ENCODE measurements at regions not wholly inside any gene's neighbourhood (a gene's known extent, or its start where the extent isn't known, plus 50 kb on each side); places are given as distances from the start of the nearest gene placed in this dataset.

DNA sequence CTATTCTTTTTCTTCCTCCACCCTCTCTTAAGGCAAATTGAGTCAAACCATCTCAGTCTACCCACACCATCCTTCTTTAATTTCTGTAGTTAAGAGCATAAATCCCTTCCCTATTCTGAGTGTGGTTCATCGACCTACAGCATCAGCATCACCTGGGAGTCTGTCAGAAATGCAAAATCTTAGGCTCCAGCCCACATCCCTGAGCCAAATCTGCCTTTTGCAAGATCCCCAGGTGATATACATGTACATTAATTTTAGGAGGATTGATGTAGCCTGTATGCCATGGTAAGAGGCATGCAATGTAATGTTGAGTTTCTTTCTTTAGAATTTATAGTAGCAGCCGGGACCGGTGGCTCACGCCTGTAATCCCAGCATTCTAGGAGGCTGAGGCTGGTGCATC is 151.7 kb upstream of the TNP1 start:
- H3K9me3 ChIP-seq: no peaks in the 10 kb centered on the region
- DNase-seq: no peak
- H3K36me3 ChIP-seq (ENCODE audit: low read depth, missing control alignments): no peaks in the 10 kb centered on the region
- no peak overlapping the region for H3K27ac ChIP-seq
- no peaks in the 10 kb centered on the region for H3K4me1 ChIP-seq
- H3K4me3 ChIP-seq: no peak overlapping the region
- intact Hi-C loops (cut with DNase I; ENCODE audit: low total_unique reads): no loop called here
- no peaks in the 10 kb centered on the region for H3K27me3 ChIP-seq
- 93 to 94% methylated on average over 4 of the region's 4 CpGs for WGBS, 2 donors
- TF ChIP-seq POLR2A (IDR thresholded peaks at IDR 0.05): no peak
- TF ChIP-seq, protein P1, sequence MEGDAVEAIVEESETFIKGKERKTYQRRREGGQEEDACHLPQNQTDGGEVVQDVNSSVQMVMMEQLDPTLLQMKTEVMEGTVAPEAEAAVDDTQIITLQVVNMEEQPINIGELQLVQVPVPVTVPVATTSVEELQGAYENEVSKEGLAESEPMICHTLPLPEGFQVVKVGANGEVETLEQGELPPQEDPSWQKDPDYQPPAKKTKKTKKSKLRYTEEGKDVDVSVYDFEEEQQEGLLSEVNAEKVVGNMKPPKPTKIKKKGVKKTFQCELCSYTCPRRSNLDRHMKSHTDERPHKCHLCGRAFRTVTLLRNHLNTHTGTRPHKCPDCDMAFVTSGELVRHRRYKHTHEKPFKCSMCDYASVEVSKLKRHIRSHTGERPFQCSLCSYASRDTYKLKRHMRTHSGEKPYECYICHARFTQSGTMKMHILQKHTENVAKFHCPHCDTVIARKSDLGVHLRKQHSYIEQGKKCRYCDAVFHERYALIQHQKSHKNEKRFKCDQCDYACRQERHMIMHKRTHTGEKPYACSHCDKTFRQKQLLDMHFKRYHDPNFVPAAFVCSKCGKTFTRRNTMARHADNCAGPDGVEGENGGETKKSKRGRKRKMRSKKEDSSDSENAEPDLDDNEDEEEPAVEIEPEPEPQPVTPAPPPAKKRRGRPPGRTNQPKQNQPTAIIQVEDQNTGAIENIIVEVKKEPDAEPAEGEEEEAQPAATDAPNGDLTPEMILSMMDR (IDR thresholded peaks at IDR 0.05): no peak

DNA sequence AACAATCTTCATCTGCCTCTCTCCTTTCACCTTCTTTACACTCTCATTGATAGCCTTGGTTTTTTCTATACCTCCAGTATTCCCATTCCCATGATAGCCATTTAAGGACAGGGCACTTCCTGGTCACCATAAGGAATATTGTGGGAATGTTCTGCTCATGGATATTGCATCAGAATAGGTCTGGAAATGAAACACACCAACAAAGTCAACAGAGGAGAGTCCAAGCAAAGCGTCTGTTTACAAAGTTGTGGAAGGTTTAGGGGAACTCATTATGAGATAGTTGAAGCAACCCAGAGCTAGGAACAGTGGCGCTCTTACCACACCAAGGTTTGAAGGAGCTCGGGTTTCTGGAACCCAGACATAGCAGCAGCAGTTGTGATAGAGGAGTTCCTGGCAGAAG is 150.3 kb upstream of the TNP1 start:
- whole genome bisulfite sequencing, 2 donors: 90 to 95% methylated on average over 3 of the region's 3 CpGs
- TF ChIP-seq, protein P1 (IDR thresholded peaks at IDR 0.05): no peak
- TF ChIP-seq POLR2A (IDR thresholded peaks at IDR 0.05): no peak
- intact Hi-C loops (cut with DNase I; ENCODE audit: low total_unique reads): no loop called here

DNA sequence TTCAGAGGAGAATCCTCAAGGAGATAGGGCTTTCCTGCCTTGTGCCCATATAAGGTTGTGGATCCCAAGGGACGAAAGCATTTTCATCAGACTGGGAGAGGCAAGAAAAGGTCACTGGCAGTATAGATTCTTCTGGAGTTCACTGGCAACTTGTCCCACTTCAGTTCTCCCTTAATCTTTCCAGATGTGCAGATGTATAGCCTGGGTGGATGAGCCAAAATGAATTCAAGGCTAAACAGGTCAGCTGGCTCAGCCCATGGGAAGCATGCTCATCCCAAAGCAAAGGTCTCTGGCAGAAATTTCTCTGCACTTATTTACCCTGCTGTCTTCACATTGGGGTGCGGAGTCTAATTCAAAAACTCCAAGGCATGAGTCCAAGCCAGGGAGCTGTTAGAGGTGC is 148.9 kb upstream of the TNP1 start:
- H3K4me3 ChIP-seq: no peak overlapping the region
- 68 to 74% methylated on average over 2 of the region's 2 CpGs for whole genome bisulfite sequencing, 2 donors
- H3K27me3 ChIP-seq: no peaks in the 10 kb centered on the region
- no peak overlapping the region for H3K27ac ChIP-seq
- TF ChIP-seq POLR2A (IDR thresholded peaks at IDR 0.05): no peak
- TF ChIP-seq, protein P1 (IDR thresholded peaks at IDR 0.05): no peak
- intact Hi-C loops (cut with DNase I; ENCODE audit: low total_unique reads): no loop called here
- no peak for DNase-seq
- peaks cover 3% of the 10 kb centered on the region for H3K4me1 ChIP-seq
- H3K9me3 ChIP-seq: no peaks in the 10 kb centered on the region
- no peaks in the 10 kb centered on the region for H3K36me3 ChIP-seq (ENCODE audit: low read depth, missing control alignments)

More for the DNA sequence above, 150.3 kb upstream of the TNP1 start:
- Histone ChIP-seq H3K4me1 (no peaks in the 10 kb centered on the region), H3K4me3 (no peak overlapping the region), H3K36me3 (ENCODE audit: low read depth, missing control alignments) (no peaks in the 10 kb centered on the region), H3K27ac (no peak overlapping the region), H3K9me3 (no peaks in the 10 kb centered on the region), H3K27me3 (no peaks in the 10 kb centered on the region)
- no peak for DNase-seq

DNA sequence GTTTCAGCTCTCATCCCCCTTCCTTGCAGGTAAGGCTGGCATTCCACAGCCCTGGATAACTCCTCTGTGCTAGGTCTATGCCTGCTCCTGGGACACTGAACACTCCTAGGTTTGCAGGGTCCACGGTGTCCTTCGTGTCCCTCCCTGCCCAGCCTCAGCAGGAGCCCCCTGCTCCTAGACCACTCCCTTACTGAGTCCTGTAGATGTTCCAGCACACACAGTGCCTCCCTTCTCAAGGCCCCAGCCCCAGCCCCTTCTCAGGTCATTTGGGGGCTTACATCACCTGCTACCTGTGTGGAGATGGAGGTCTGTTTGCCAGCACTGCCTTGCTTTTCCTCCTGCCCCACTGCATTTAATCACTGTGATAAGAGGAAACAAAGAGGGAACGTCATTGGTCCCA is 146.4 kb upstream of the TNP1 start:
- TF ChIP-seq, protein P1 (IDR thresholded peaks at IDR 0.05): no peak
- TF ChIP-seq POLR2A (IDR thresholded peaks at IDR 0.05): no peak
- intact Hi-C loops (cut with DNase I; ENCODE audit: low total_unique reads): no loop called here
- no peak overlapping the region for H3K27ac ChIP-seq
- H3K27me3 ChIP-seq: no peaks in the 10 kb centered on the region
- H3K36me3 ChIP-seq (ENCODE audit: low read depth, missing control alignments): no peaks in the 10 kb centered on the region
- H3K9me3 ChIP-seq: no peaks in the 10 kb centered on the region
- H3K4me3 ChIP-seq: no peak overlapping the region
- WGBS, 2 donors: 97 to 100% methylated on average over 3 of the region's 3 CpGs
- H3K4me1 ChIP-seq: peaks cover 3% of the 10 kb centered on the region
- no peak for DNase-seq

DNA sequence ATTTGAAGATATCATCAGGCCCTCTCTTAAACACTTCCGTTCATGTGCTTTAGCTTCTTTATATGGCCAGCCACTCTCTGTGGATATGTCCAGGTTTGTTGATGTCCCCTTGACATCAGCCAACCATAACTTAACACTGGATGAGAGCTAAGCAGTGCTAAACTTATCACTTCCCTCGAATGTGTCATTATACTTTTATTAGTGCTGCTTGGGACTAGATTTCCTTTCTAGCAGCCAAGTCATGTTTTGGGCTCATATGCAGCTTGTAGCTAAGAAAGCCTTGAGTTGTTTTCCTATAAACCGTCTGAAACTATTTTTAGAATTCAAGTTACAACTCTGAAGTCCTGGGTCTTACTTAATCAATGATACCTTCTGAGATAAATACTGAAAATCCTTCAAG is 144.8 kb upstream of the TNP1 start:
- H3K9me3 ChIP-seq: no peaks in the 10 kb centered on the region
- H3K36me3 ChIP-seq (ENCODE audit: low read depth, missing control alignments): no peaks in the 10 kb centered on the region
- DNase-seq: no peak
- peaks cover 3% of the 10 kb centered on the region for H3K4me1 ChIP-seq
- intact Hi-C loops (cut with DNase I; ENCODE audit: low total_unique reads): no loop called here
- 49 to 55% methylated on average over 3 of the region's 3 CpGs for WGBS, 2 donors
- no peaks in the 10 kb centered on the region for H3K27me3 ChIP-seq
- no peak overlapping the region for H3K4me3 ChIP-seq
- H3K27ac ChIP-seq: no peak overlapping the region
- TF ChIP-seq, protein P1 (IDR thresholded peaks at IDR 0.05): no peak
- no peak for TF ChIP-seq POLR2A (IDR thresholded peaks at IDR 0.05)

Measured in testis (tissue), 2 donors.